H9 (cell line): ENCODE measurements at regions not wholly inside any gene's neighbourhood (a gene's known extent, or its start where the extent isn't known, plus 50 kb on each side); places are given as distances from the start of the nearest gene placed in this dataset.

Experiments
- DNase-seq: peaks from one replicate; pipeline ENCODE4 v3.0.0-alpha.2; 2017
- H2AFZ ChIP-seq: one replicate; pipeline ENCODE4 v1.6.1; 2013; ENCODE audit warnings: mild to moderate bottlenecking, low read length, control low read depth, moderate library complexity
- H2AK5ac ChIP-seq: 2 replicates; pipeline ENCODE4 v1.6.1; 2013; ENCODE audit warnings: low read length, control low read depth, mixed read lengths; ENCODE audit not compliant: insufficient read length
- H2BK120ac ChIP-seq: one replicate; pipeline ENCODE4 v1.6.1; 2013; ENCODE audit warnings: low read depth, mild to moderate bottlenecking, low read length, control low read depth, inconsistent platforms; ENCODE audit not compliant: poor library complexity, severe bottlenecking
- H2BK12ac ChIP-seq: 2 replicates; pipeline ENCODE4 v1.6.1; 2013; ENCODE audit warnings: low read length, control low read depth, mixed read lengths, low read depth; ENCODE audit not compliant: insufficient read length
- H2BK15ac ChIP-seq: 2 replicates; pipeline ENCODE4 v1.6.1; 2013; ENCODE audit warnings: low read depth, low read length, control low read depth
- H2BK20ac ChIP-seq: one replicate; pipeline ENCODE4 v1.6.1; 2013; ENCODE audit warnings: low read depth, mild to moderate bottlenecking, low read length, control low read depth, inconsistent platforms; ENCODE audit not compliant: poor library complexity, severe bottlenecking
- H2BK5ac ChIP-seq: 2 replicates; pipeline ENCODE4 v1.6.1; 2013; ENCODE audit warnings: low read length, control low read depth, mixed read lengths; ENCODE audit not compliant: insufficient read length
- H3K14ac ChIP-seq: 2 replicates; pipeline ENCODE4 v1.6.1; 2013; ENCODE audit warnings: low read length, control low read depth; ENCODE audit not compliant: insufficient read depth
- H3K18ac ChIP-seq: 2 replicates; pipeline ENCODE4 v1.6.1; 2013; ENCODE audit warnings: low read depth, mild to moderate bottlenecking, mixed read lengths, low read length, control low read depth; ENCODE audit not compliant: insufficient read length
- H3K23ac ChIP-seq: 2 replicates; pipeline ENCODE4 v1.6.1; 2013; ENCODE audit warnings: low read length, control low read depth, mixed read lengths, low read depth; ENCODE audit not compliant: insufficient read length
- H3K23me2 ChIP-seq: 2 replicates; pipeline ENCODE4 v1.6.1; 2013; ENCODE audit warnings: low read depth, mild to moderate bottlenecking, mixed read lengths, low read length, control low read depth; ENCODE audit not compliant: insufficient read length, poor library complexity, severe bottlenecking
- H3K27ac ChIP-seq: 2 replicates; pipeline ENCODE4 v1.5.1; 2013; ENCODE audit warnings: low read length, control low read depth, mixed read lengths, low read depth; ENCODE audit not compliant: insufficient read length
- H3K27me3 ChIP-seq: 2 replicates; pipeline ENCODE4 v1.6.1; 2013; ENCODE audit warnings: low read length, control low read depth, inconsistent platforms; ENCODE audit not compliant: insufficient read depth
- H3K4ac ChIP-seq: 2 replicates; pipeline ENCODE4 v1.6.1; 2013; ENCODE audit warnings: low read depth, mild to moderate bottlenecking, control low read depth, inconsistent platforms, low read length, moderate library complexity
- H3K4me1 ChIP-seq: 2 replicates; pipeline ENCODE4 v1.6.1; 2013; ENCODE audit warnings: low read length, control low read depth, inconsistent platforms; ENCODE audit not compliant: insufficient read depth
- H3K4me2 ChIP-seq: 2 replicates; pipeline ENCODE4 v1.6.1; 2013; ENCODE audit warnings: low read length, control low read depth, mixed read lengths; ENCODE audit not compliant: insufficient read length, insufficient read depth
- H3K56ac ChIP-seq: 2 replicates; pipeline ENCODE4 v1.6.1; 2013; ENCODE audit warnings: low read depth, mild to moderate bottlenecking, mixed read lengths, low read length, control low read depth; ENCODE audit not compliant: insufficient read length
- H3K79me1 ChIP-seq: 2 replicates; pipeline ENCODE4 v1.6.1; 2013; ENCODE audit warnings: low read depth, mild to moderate bottlenecking, moderate library complexity, low read length, control low read depth, inconsistent platforms; ENCODE audit not compliant: insufficient read depth, poor library complexity, severe bottlenecking
- H3K79me2 ChIP-seq: 2 replicates; pipeline ENCODE4 v1.6.1; 2013; ENCODE audit warnings: low read length, control low read depth, inconsistent platforms; ENCODE audit not compliant: insufficient read depth
- H3K9ac ChIP-seq: 2 replicates; pipeline ENCODE4 v1.6.1; 2013; ENCODE audit warnings: low read length, control low read depth, mixed read lengths; ENCODE audit not compliant: insufficient read length; ENCODE audit errors: extremely low read depth
- H3K9me3 ChIP-seq: one replicate; pipeline ENCODE4 v1.6.1; 2013; ENCODE audit warnings: low read depth, low read length, inconsistent platforms; ENCODE audit not compliant: control insufficient read depth
- H3T11ph ChIP-seq: one replicate; pipeline ENCODE4 v1.6.1; 2013; ENCODE audit warnings: mild to moderate bottlenecking, low read length, control low read depth, inconsistent platforms
- H4K20me1 ChIP-seq: one replicate; pipeline ENCODE4 v1.6.1; 2013; ENCODE audit not compliant: control insufficient read depth, insufficient read length, insufficient read depth
- H4K5ac ChIP-seq: 2 replicates; pipeline ENCODE4 v1.6.1; 2013; ENCODE audit warnings: low read depth, mild to moderate bottlenecking, mixed read lengths, low read length, control low read depth; ENCODE audit not compliant: insufficient read length
- H4K8ac ChIP-seq: replicated peaks from 2 replicates; pipeline ENCODE4 v1.6.1; 2013; ENCODE audit warnings: low read length, control low read depth, mixed read lengths, low read depth; ENCODE audit not compliant: insufficient read length
- H4K91ac ChIP-seq: 2 replicates; pipeline ENCODE4 v1.6.1; 2013; ENCODE audit warnings: low read depth, mild to moderate bottlenecking, moderate library complexity, mixed read lengths, low read length, control low read depth; ENCODE audit not compliant: insufficient read length
- H3K27ac Mint-ChIP-seq, 3 experiments: 2 replicates in 2 of 3; 3 replicates in 1 of 3; pipeline ENCODE4 v1.8.0; 2020 to 2021; ENCODE audit warnings: mixed read lengths in 3 of 3, mild to moderate bottlenecking in 1 of 3, moderate library complexity in 1 of 3
- H3K27me3 Mint-ChIP-seq: 2 replicates; pipeline ENCODE4 v1.8.0; 2021; ENCODE audit warnings: low read depth, mild to moderate bottlenecking, moderate library complexity, mixed read lengths
- H3K36me3 Mint-ChIP-seq, 3 experiments: 2 replicates in 2 of 3; 3 replicates in 1 of 3; pipeline ENCODE4 v1.8.0; 2020 to 2021; ENCODE audit warnings: low read depth in 3 of 3, mixed read lengths in 3 of 3; ENCODE audit not compliant: insufficient read depth in 1 of 3
- H3K4me1 Mint-ChIP-seq, 2 experiments: 2 replicates each; pipeline ENCODE4 v1.8.0; 2020; ENCODE audit warnings: mixed read lengths in 2 of 2
- H3K4me3 Mint-ChIP-seq, 2 experiments: 2 replicates in 1 of 2; 3 replicates in 1 of 2; pipeline ENCODE4 v1.8.0; 2020 to 2021; ENCODE audit warnings: mild to moderate bottlenecking in 2 of 2, mixed read lengths in 2 of 2, moderate library complexity in 1 of 2
- H3K9me3 Mint-ChIP-seq, 2 experiments: 2 replicates in 1 of 2; 3 replicates in 1 of 2; pipeline ENCODE4 v1.8.0; 2020; ENCODE audit warnings: mild to moderate bottlenecking in 2 of 2, mixed read lengths in 2 of 2, moderate library complexity in 1 of 2
- CTCF ChIP-seq: fragments of 200-600 bp; sonication (generic); conservative IDR thresholded peaks from 3 replicates; pipeline ENCODE4 v1.8.0; 2021; ENCODE audit warnings: antibody characterized with exemption, mild to moderate bottlenecking
- WGBS: extraction: QIAGEN DNeasy Blood & Tissue Kit; methylation state at CpG from one replicate; pipeline ENCODE4 v1.1.7; 2013; ENCODE audit warnings: missing lambda C conversion rate, low lambda C conversion rate, mixed read lengths; ENCODE audit not compliant: insufficient read length; ENCODE audit errors: extremely low coverage; 5-methylcytosine and 5-hydroxymethylcytosine counted together

GRCh38 chr4:67282749-67283148 is 262.6 kb downstream of the CENPC start:
- Histone ChIP-seq H4K5ac (no peak overlapping the region), H3K9me3 (no peaks in the 10 kb centered on the region), H3K79me1 (no peaks in the 10 kb centered on the region), H3K23me2 (no peaks in the 10 kb centered on the region), H3K23ac (no peak overlapping the region), H2BK12ac (no peak overlapping the region), H2BK5ac (no peak overlapping the region), H3K18ac (no peak overlapping the region), H2BK20ac (no peak overlapping the region), H2AFZ (no peak overlapping the region), H4K20me1 (no peaks in the 10 kb centered on the region), H2AK5ac (no peak overlapping the region), H4K8ac (no peak overlapping the region), H3K4ac (no peak overlapping the region), H3K27me3 (no peaks in the 10 kb centered on the region), H3K79me2 (no peaks in the 10 kb centered on the region), H3K27ac (no peak overlapping the region), H3K14ac (no peak overlapping the region), H3K4me2 (no peak overlapping the region), H3K56ac (no peak overlapping the region), H3T11ph (no peak overlapping the region), H3K9ac (no peak overlapping the region), H4K91ac (no peak overlapping the region), H2BK15ac (no peak overlapping the region), H3K4me1 (no peaks in the 10 kb centered on the region), H2BK120ac (no peak overlapping the region)
- peaks cover 7 to 16% (median 10%) of the 10 kb centered on the region in 3 experiments; a peak in 6 of 7 replicates for H3K36me3 Mint-ChIP-seq
- H3K4me3 Mint-ChIP-seq, result no peak overlapping the region
- TF ChIP-seq CTCF, result no peak
- H3K4me1 Mint-ChIP-seq, result no peaks in the 10 kb centered on the region
- WGBS, result no CpG with 5 or more reads among the region's 13 CpGs
- no peak for DNase-seq
- peaks cover 4% of the 10 kb centered on the region; the same call in 1 of the 2 replicates for H3K27me3 Mint-ChIP-seq
- H3K9me3 Mint-ChIP-seq, result peaks cover 24 to 25% of the 10 kb centered on the region in 2 experiments
- H3K27ac Mint-ChIP-seq, result no peak overlapping the region
